WI38 (cell line): ENCODE measurements at regions not wholly inside any gene's neighbourhood (a gene's known extent, or its start where the extent isn't known, plus 50 kb on each side); places are given as distances from the start of the nearest gene placed in this dataset.
A peak's percentile ranks its signal among the peaks of the same experiment; 100 is the strongest.
"Not testable (repeated sequence)": the region's sequence is repeated elsewhere in the genome, so short reads cannot be mapped to it uniquely, and the experiment has no call there.

Source experiments
- H3K4me3 ChIP-seq: 2 replicates; pipeline ENCODE4 v1.5.1; 2011; ENCODE audit warnings: low read depth, mild to moderate bottlenecking, control low read depth, low read length

GRCh38 chr2:111492995-111493719 lies 372.4 kb downstream of the BCL2L11 start:
- H3K4me3 ChIP-seq: peak overlapping the region; percentile 64

DNA sequence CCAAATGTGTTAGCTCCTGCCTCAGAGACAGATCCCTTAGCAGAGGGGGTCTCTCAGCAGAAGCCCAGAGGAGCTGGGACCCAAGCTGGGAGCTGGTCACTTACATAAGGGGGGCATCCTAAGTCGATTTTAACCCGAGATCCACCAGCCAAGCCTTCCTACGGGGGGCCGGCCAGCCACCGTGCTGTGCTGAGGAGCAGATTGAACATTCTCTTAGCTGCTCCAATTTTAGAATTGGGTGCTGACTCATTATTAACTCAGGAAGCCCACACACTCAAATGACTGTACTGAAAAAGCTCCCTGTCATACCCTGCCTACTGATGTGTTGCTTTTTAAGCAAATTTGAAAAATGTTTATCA lies 373.0 kb downstream of the BCL2L11 start:
- H3K4me3 ChIP-seq: peak overlapping the region; percentile 64

DNA sequence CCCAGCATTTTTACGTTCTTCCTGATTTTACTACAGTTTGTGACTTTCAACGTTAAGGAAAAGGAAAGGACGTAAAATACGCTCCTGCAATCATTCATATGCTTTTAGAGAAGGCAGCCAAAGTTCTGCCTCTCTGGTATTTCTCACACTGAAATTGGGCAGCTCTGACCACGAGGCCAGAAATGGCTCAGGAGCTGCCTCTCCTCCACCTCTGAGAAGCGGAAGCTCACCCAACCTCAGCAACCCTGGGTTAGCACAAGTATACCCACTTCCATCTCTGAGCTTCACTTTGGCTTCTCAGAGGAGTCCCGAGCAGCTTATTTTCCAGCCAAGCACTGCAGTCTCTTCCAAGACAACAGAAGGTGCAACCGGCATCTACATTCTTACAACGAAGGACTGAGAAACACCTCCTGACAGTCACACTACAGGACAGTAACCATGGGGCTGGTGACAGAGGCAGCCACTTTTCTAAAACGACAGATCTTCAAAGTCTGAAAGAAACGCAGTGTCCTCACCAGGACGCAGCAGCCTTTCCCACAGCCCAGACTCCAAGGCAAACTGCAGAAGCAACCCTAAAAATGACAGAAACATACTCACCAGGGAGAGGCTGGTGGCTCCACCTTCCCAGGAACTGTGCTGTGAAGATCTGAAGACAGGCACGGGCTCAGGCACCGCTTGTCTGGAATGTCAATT lies 373.7 kb downstream of the BCL2L11 start:
- H3K4me3 ChIP-seq: peak overlapping the region; percentile 64

DNA sequence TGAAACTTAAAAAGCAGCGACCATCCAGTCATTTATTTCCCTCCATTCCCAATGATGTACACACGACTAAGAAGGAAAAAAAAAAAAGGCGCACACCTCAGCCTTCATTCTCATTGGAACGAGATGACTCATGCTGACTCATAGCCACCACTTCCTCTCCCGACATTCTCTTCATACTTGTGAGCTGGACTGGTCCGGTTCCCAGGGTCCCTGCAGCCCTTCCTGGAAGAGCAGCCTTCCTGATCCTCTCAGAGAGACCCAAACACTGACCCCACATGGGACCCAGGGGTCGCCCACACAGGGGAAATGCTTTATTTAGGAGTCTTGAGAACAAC lies 374.2 kb downstream of the BCL2L11 start:
- H3K4me3 ChIP-seq: peak overlapping the region; percentile 64

DNA sequence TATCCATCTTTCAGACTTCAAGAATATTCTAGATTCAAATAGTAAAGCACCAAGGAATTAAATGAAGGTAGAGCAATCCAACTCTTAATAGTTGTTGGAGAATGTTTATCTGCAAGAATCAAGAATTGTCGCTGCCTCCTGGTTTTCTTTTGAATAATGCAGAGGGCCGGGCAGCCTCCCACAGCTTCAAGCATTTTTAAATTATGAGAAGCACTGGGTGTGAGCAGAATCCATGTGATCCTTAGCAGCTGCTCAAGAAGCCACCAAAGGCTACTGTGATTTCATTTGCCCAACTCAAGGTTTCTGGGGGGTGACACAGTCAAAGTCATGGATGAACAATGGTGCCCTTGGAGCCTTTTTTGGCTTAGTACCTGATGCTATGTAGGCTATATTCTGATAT lies 374.9 kb downstream of the BCL2L11 start:
- 0 out of 2 replicates have a peak overlapping the region, but pooled peaks have one; percentile 8 for H3K4me3 ChIP-seq

DNA sequence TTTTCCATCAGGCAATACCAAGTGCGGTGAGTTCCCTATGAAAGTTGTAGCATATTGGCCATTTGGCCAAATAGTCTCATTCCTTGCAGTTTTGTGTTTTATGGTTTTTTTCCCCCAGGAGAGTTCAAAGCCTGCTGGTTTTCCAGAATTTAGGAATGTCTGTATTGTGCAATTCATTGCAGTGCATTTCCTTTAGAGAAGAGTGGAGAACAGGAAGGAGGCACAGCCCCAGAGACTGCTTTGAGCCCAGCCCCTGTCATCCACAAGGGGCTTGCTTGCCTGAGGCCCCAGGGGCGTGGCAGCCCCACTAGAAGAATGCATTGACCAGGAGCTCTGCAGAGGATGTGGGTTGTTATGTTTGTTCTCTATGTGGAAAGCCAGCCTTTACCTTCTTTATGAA lies 375.5 kb downstream of the BCL2L11 start:
- H3K4me3 ChIP-seq: not testable (repeated sequence)

DNA sequence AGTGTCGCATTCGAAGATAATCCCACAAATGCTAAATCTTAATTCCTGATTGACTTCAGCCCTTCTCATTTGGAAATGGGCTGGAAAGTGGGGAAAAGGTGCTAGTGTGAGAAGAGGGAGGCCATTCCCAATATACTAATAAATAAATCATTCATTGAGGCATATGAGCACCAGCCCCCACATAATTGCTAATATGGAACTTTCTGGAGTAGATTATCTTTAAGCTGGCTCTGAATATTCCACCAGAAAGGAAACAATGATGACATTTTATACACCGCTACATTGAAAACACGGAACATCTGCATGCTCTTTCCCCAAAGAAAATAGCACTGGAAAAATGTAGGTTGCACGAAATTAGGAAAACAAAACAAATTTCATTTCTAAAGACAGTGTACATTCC lies 376.1 kb downstream of the BCL2L11 start:
- not testable (repeated sequence) for H3K4me3 ChIP-seq

DNA sequence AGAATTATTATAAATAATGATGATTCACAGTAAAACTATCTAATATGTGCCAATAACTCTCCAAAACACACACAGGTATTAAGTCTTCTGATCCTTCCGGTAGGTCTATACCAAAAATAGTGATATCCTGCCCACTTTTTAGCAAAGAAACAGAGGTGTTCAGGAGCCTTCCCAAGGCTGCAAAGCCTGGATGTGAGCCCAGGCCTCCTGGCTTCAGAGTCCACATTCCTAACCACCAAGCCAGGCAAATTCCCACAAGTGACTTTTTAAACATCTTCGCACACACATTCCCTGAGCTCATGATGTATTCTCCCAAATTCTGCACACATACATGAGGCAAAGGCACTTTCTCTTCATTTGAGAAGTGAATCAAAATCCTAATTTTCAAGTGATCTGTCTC lies 376.6 kb downstream of the BCL2L11 start:
- not testable (repeated sequence) for H3K4me3 ChIP-seq

GRCh38 chr2:111500536-111501062 lies 379.9 kb downstream of the BCL2L11 start:
- H3K4me3 ChIP-seq: peak overlapping the region; percentile 46

GRCh38 chr2:111503844-111504570 lies 380.0 kb downstream of the ANAPC1 start:
- H3K4me3 ChIP-seq: not testable (repeated sequence)

DNA sequence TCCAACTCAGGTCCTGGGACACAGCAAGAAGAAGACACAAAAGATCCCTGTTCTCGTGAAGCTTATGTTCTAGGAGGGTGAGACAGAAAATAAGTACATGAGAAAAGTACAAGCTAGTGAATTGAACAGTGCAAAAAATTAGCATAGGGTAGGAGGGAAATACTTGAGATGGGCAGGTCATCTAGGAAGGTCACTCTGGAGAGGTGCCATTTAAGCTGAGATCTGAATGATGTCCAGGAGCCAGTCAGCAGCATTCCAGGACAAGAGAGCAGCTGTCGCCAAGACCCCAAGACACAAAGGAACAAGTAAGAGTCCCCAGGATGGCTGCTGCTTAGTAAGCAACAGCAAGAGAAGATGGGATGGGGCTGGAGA lies 379.4 kb downstream of the ANAPC1 start:
- not testable (repeated sequence) for H3K4me3 ChIP-seq

DNA sequence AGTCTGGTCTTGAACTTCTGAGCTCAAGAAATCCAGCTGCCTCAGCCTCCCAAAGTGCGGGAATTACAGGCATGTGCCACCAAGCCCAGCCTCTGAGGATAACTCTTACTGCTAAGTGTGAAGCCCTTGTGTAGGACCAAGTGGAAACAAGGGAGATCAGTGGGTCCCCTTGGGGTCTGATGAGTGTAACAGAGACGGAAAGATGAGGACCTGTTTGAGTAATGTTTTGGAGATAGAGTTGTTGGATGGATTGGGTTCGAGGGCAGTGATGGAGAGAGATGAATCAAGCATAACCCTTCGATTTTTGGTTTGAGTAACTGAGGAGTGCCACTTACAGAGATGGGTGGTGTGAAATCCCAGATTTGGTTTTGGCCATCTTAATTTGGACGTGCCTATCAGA lies 378.7 kb downstream of the ANAPC1 start:
- H3K4me3 ChIP-seq: not testable (repeated sequence)

- not testable (repeated sequence) for H3K4me3 ChIP-seq
Observed at GRCh38 chr2:111506936-111507335, 377.1 kb downstream of the ANAPC1 start.

DNA sequence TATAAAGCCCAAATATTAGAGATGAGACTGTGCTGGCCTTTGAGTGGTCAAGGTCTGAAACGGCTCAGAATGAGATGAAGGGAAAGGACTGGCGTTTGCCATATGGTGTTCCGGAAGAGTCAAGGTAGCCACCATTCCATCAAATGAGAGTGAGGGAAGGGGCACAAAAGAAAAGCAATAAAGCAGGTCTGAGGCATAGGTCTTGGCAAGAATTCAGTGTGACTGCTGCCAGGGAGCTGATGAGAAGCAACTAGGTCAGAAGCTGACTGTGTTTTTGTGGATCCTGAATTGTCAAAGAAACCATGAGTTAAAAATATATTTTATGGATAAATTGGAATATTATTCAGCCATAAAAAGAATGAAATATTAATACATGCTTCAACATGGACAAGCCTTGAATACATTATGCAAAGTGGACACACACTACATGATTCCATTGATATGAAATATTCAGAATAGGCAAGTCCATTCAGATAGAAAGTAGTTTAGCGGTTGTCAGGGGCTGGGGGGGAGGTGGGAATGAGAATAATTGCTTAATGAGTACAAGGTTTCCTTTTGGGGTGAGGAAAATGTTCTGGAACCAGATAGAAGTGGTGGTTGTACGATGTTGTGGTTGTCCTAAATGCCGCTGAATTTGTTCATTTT lies 374.6 kb downstream of the ANAPC1 start:
- H3K4me3 ChIP-seq: not testable (repeated sequence)

DNA sequence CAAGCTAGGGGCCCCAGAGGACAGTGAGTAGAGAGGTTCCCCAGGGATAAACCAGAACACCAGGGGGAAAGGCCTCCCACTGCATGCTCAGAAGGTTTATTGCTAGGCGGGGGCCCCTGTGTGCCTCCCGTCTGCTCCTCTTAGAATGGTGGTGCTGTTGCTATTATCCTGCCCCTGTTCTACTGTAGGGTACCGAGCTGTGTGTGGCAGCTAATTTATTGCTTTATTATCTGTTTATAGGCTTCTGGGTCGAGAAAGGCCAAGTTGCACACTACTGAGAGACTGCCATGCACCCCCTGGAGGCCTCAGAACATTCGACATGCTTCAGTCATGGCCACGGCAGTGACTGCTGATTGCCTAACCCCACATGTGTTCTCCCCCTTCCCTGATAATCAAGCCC lies 373.6 kb downstream of the ANAPC1 start:
- H3K4me3 ChIP-seq: not testable (repeated sequence)

GRCh38 chr2:111511062-111511461 lies 372.9 kb downstream of the ANAPC1 start:
- not testable (repeated sequence) for H3K4me3 ChIP-seq

DNA sequence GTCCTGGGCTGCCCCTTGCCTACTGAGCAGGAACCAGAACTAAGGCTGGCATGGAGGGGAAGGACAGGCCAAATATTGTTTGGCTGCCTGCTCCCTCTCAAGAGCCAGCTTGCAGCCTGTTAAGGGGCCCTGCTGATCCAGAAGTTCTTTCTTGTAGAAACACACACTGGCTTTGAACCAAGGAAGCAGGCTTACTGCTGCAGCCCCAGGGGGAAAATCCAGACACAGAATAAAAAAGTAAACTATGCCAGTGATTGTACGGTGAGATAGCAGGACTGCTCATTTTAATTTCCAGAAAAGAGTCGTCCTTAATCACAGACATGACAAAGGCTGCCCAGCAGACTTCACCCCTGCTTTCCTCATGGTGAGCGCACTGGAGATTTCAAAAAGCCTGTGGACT lies 371.6 kb downstream of the ANAPC1 start:
- not testable (repeated sequence) for H3K4me3 ChIP-seq

GRCh38 chr2:111514138-111514537 lies 369.9 kb downstream of the ANAPC1 start:
- not testable (repeated sequence) for H3K4me3 ChIP-seq

GRCh38 chr2:111517050-111517720 lies 366.8 kb downstream of the ANAPC1 start:
- not testable (repeated sequence) for H3K4me3 ChIP-seq

GRCh38 chr2:111517721-111518053 lies 366.3 kb downstream of the ANAPC1 start:
- not testable (repeated sequence) for H3K4me3 ChIP-seq
